22Rv1 (cell line): ENCODE measurements at regions not wholly inside any gene's neighbourhood (a gene's known extent, or its start where the extent isn't known, plus 50 kb on each side); places are given as distances from the start of the nearest gene placed in this dataset.

ENCODE experiments used
- H3K27ac ChIP-seq: fragments of 450-650 bp; 2 replicates; pipeline ENCODE4 v1.5.1; 2017
- ZFX ChIP-seq: fragments of 450-650 bp; IDR thresholded peaks from 2 replicates; pipeline ENCODE4 v1.6.1; 2017; ENCODE audit warnings: antibody characterized with exemption, borderline replicate concordance
- TF ChIP-seq, protein P1 (sequence below): fragments of 450-650 bp; IDR thresholded peaks from 2 replicates; pipeline ENCODE4 v1.5.1; 2017; ENCODE audit warnings: mild to moderate bottlenecking

- H3K27ac ChIP-seq = no peak overlapping the region
- TF ChIP-seq ZFX = no peak
- TF ChIP-seq, protein P1, sequence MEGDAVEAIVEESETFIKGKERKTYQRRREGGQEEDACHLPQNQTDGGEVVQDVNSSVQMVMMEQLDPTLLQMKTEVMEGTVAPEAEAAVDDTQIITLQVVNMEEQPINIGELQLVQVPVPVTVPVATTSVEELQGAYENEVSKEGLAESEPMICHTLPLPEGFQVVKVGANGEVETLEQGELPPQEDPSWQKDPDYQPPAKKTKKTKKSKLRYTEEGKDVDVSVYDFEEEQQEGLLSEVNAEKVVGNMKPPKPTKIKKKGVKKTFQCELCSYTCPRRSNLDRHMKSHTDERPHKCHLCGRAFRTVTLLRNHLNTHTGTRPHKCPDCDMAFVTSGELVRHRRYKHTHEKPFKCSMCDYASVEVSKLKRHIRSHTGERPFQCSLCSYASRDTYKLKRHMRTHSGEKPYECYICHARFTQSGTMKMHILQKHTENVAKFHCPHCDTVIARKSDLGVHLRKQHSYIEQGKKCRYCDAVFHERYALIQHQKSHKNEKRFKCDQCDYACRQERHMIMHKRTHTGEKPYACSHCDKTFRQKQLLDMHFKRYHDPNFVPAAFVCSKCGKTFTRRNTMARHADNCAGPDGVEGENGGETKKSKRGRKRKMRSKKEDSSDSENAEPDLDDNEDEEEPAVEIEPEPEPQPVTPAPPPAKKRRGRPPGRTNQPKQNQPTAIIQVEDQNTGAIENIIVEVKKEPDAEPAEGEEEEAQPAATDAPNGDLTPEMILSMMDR = no peak
These were observed 155.6 kb upstream of the ARRDC4 start for GRCh38 chr15:97804950-97805349.

DNA sequence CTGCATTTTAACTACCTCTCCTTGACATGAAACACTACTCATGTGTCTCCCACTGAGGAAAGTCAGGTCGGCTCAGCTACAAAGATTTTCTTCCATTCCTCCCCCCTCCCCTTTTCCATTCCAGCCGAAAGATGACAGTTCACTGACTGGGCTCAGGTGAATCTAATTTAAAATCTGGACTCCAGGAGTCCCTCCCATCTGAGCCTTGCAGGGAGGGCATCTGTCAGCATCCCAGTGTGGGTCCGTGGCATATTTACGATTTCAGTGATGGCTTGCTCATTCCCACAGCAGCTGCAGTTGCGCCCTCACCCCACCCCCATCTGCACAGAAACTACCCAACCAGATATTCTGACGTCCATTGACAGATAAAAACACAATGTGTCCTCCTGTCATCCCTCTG, 153.7 kb upstream of the ARRDC4 start:
- TF ChIP-seq, protein P1 = no peak
- no peak for TF ChIP-seq ZFX
- H3K27ac ChIP-seq = no peak overlapping the region

GRCh38 chr15:97815835-97816234, 144.7 kb upstream of the ARRDC4 start:
- TF ChIP-seq ZFX = no peak
- TF ChIP-seq, protein P1 = no peak
- H3K27ac ChIP-seq = no peak overlapping the region

DNA sequence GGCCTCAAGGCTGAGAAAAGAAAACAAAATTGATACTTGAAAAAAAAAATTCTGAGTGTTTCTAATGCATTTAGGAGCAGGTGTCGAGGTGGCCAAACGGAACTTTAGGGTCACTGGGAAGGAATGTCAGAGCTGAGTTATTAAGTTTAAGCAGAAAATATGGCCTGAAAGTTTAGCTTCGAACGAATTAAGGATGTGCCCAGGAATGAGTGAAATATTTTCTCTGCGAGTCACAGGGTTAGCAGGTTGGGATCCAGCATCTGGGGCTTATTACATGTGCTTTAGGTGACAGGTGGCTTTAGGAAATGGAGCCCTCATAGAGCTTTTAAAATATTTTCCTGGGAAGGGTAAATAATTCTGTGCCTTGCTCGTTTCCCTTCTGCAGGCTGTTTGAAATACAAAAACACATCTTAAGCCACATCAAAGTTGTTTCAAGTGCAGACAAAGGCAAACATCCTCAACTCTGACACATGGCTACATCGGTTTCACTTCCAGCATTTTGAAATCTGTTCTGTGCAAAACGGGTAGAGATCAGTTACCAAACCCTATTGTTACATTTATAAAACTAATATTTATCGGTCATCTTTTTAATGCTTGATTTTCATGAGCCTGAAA, 143.1 kb upstream of the ARRDC4 start:
- TF ChIP-seq ZFX = no peak
- TF ChIP-seq, protein P1 = no peak
- H3K27ac ChIP-seq = no peak overlapping the region

- TF ChIP-seq, protein P1 = no peak
- TF ChIP-seq ZFX = no peak
- H3K27ac ChIP-seq = no peak overlapping the region
These were observed 124.5 kb upstream of the ARRDC4 start for GRCh38 chr15:97836003-97836402.

DNA sequence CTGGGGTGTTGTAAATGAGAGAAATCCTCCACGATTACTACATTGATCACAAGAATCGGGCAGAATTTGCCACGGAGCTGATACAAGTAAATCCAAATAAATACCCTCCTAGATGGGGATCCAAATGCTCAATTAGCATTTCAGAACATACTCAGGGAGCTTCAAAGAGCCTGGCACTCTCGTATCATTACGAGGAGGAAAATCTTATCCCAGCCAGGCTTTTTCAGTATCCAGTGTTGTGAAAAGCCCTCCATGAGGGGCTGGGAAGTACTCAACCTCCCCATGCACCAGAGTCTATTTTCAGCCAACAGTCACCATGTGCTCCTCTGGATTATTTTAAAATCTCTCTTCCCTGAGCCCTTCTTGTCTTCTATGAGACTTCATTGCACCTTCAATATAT, 122.6 kb upstream of the ARRDC4 start:
- H3K27ac ChIP-seq = no peak overlapping the region
- TF ChIP-seq ZFX = no peak
- TF ChIP-seq, protein P1 = no peak

DNA sequence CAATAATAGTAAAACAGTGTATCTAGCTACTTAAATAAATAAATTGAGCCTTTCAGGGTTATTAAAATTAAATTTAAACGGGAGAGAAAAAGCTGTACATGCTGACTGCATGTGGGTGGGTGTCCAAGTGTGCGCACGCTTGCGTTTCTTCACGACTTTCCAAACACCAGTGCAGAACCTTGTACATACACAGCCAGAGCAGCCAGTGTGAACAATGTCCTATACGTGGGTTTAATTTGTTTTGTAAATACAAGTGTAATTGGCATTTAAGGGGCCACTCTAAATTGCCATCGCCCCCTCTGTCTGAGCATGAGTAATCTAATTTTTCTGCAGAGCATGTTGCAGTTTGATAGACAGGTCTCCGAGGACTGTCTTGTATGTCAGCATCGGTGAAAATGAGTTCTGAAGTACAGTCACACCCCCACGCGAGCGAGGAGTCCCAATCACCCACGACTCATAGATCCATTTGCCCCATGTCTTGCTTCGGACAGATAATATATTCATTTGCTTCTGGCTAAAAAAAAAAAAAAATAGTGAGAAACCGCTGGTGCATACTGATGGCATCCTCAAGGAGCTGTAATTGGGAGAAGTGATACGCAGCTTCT, 121.8 kb upstream of the ARRDC4 start:
- H3K27ac ChIP-seq = no peak overlapping the region
- TF ChIP-seq, protein P1 = no peak
- TF ChIP-seq ZFX = no peak
